ENCODE measurements at regions not wholly inside any gene's neighbourhood (a gene's known extent, or its start where the extent isn't known, plus 50 kb on each side); places are given as distances from the start of the nearest gene placed in this dataset.

GRCh38 chr9:119758241-119758640 is 389.0 kb upstream of the BRINP1 start:
- TF ChIP-seq, protein P1, sequence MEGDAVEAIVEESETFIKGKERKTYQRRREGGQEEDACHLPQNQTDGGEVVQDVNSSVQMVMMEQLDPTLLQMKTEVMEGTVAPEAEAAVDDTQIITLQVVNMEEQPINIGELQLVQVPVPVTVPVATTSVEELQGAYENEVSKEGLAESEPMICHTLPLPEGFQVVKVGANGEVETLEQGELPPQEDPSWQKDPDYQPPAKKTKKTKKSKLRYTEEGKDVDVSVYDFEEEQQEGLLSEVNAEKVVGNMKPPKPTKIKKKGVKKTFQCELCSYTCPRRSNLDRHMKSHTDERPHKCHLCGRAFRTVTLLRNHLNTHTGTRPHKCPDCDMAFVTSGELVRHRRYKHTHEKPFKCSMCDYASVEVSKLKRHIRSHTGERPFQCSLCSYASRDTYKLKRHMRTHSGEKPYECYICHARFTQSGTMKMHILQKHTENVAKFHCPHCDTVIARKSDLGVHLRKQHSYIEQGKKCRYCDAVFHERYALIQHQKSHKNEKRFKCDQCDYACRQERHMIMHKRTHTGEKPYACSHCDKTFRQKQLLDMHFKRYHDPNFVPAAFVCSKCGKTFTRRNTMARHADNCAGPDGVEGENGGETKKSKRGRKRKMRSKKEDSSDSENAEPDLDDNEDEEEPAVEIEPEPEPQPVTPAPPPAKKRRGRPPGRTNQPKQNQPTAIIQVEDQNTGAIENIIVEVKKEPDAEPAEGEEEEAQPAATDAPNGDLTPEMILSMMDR (IDR thresholded peaks at IDR 0.05): no peak
- TF ChIP-seq POLR2A (IDR thresholded peaks at IDR 0.05): no peak
